ENCODE measurements at regions not wholly inside any gene's neighbourhood (a gene's known extent, or its start where the extent isn't known, plus 50 kb on each side); places are given as distances from the start of the nearest gene placed in this dataset.

GRCh38 chr3:191627064-191627463, 166.1 kb downstream of the PYDC2 start:
- no peak for ATAC-seq
- Histone ChIP-seq H3K4me3 (no peak overlapping the region), H3K36me3 (ENCODE audit: low read depth) (no peaks in the 10 kb centered on the region), H3K9me3 (no peaks in the 10 kb centered on the region), H3K4me1 (ENCODE audit: low read depth) (no peaks in the 10 kb centered on the region)
- intact Hi-C loops (cut with DNase I, micrococcal nuclease), result no loop called here
- no peak for DNase-seq
- TF ChIP-seq, protein P1, sequence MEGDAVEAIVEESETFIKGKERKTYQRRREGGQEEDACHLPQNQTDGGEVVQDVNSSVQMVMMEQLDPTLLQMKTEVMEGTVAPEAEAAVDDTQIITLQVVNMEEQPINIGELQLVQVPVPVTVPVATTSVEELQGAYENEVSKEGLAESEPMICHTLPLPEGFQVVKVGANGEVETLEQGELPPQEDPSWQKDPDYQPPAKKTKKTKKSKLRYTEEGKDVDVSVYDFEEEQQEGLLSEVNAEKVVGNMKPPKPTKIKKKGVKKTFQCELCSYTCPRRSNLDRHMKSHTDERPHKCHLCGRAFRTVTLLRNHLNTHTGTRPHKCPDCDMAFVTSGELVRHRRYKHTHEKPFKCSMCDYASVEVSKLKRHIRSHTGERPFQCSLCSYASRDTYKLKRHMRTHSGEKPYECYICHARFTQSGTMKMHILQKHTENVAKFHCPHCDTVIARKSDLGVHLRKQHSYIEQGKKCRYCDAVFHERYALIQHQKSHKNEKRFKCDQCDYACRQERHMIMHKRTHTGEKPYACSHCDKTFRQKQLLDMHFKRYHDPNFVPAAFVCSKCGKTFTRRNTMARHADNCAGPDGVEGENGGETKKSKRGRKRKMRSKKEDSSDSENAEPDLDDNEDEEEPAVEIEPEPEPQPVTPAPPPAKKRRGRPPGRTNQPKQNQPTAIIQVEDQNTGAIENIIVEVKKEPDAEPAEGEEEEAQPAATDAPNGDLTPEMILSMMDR (IDR thresholded peaks at IDR 0.05), result no peak

- H3K4me1 ChIP-seq (ENCODE audit: low read depth), result no peaks in the 10 kb centered on the region
- H3K36me3 ChIP-seq (ENCODE audit: low read depth), result no peaks in the 10 kb centered on the region
- ATAC-seq, result no peak
- H3K4me3 ChIP-seq, result no peak overlapping the region
- TF ChIP-seq, protein P1 (IDR thresholded peaks at IDR 0.05), result no peak
- no peak for DNase-seq
- no peaks in the 10 kb centered on the region for H3K9me3 ChIP-seq
- intact Hi-C loops (cut with DNase I, micrococcal nuclease), result no loop called here
Observed at GRCh38 chr3:191628571-191628970, 167.6 kb downstream of the PYDC2 start.

DNA sequence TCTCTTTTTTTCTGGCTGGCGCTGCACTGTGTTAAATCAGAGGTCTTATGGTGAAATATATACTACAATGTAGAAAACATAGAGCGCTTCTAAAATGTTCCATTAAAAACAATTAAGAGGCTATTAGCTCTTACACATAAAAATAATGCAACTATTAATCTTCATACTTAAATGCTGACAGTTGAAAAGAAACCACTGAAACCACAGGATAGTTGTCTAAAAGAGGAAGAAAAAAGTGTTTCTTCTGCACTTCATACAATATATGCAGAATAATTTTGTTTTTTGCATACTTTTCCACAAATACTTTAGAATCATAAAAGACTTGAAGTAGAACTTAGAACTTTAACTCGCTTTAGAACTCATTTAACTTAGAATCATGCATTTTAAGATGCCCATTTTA, 170.5 kb downstream of the PYDC2 start:
- DNase-seq, result no peak
- Histone ChIP-seq H3K4me1 (ENCODE audit: low read depth) (no peaks in the 10 kb centered on the region), H3K36me3 (ENCODE audit: low read depth) (no peaks in the 10 kb centered on the region), H3K4me3 (no peak overlapping the region), H3K9me3 (no peaks in the 10 kb centered on the region)
- TF ChIP-seq, protein P1 (IDR thresholded peaks at IDR 0.05), result no peak
- no peak for ATAC-seq
- intact Hi-C loops (cut with DNase I, micrococcal nuclease), result no loop called here

GRCh38 chr3:191634902-191635301, 173.9 kb downstream of the PYDC2 start:
- TF ChIP-seq, protein P1 (IDR thresholded peaks at IDR 0.05), result no peak
- H3K9me3 ChIP-seq, result no peaks in the 10 kb centered on the region
- H3K4me3 ChIP-seq, result no peak overlapping the region
- H3K36me3 ChIP-seq (ENCODE audit: low read depth), result no peaks in the 10 kb centered on the region
- ATAC-seq, result no peak
- intact Hi-C loops (cut with DNase I, micrococcal nuclease), result no loop called here
- H3K4me1 ChIP-seq (ENCODE audit: low read depth), result no peaks in the 10 kb centered on the region
- no peak for DNase-seq

GRCh38 chr3:191637611-191638010, 176.6 kb downstream of the PYDC2 start:
- Histone ChIP-seq H3K9me3 (peaks cover 12% of the 10 kb centered on the region), H3K4me1 (ENCODE audit: low read depth) (no peaks in the 10 kb centered on the region), H3K36me3 (ENCODE audit: low read depth) (no peaks in the 10 kb centered on the region), H3K4me3 (no peak overlapping the region)
- intact Hi-C loops (cut with DNase I, micrococcal nuclease), result no loop called here
- DNase-seq, result no peak
- ATAC-seq, result no peak
- TF ChIP-seq, protein P1 (IDR thresholded peaks at IDR 0.05), result no peak

DNA sequence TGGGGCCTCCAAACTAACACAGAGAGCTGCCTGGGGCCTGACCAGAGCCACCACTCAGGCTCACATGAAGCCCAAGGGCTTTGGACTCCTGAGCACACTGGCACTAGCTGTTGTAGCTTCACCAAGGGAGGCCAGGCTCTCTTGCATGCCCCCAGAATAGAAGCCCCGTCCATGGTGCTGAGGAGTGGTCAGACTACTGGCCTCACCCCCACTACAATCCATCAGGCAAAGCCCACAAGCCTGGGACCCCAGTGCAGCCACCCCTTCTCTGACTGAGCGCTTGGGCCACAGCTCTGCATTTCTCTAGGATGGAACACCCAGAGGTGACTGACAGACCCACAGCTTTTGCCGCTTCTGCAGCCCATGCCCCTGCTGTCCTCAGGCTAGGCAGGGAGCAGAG, 180.8 kb downstream of the PYDC2 start:
- H3K9me3 ChIP-seq, result peaks cover 19% of the 10 kb centered on the region
- no peaks in the 10 kb centered on the region for H3K36me3 ChIP-seq (ENCODE audit: low read depth)
- no peak for ATAC-seq
- no peak overlapping the region for H3K4me3 ChIP-seq
- TF ChIP-seq, protein P1 (IDR thresholded peaks at IDR 0.05), result no peak
- no peaks in the 10 kb centered on the region for H3K4me1 ChIP-seq (ENCODE audit: low read depth)
- intact Hi-C loops (cut with DNase I, micrococcal nuclease), result no loop called here
- DNase-seq, result no peak
